ENCODE measurements at regions not wholly inside any gene's neighbourhood (a gene's known extent, or its start where the extent isn't known, plus 50 kb on each side); places are given as distances from the start of the nearest gene placed in this dataset.

GRCh38 chr21:25426580-25426979, 180.7 kb downstream of the MRPL39 start:
- Mint-ChIP-seq H3K27ac (ENCODE audit: unreplicated experiment) (no peak overlapping the region), H3K9me3 (ENCODE audit: low read depth) (no peaks in the 10 kb centered on the region), H3K36me3 (ENCODE audit: low read depth) (peaks cover 2% of the 10 kb centered on the region), H3K4me1 (ENCODE audit: low read depth) (no peaks in the 10 kb centered on the region), H3K4me3 (ENCODE audit: unreplicated experiment) (no peak overlapping the region), H3K27me3 (ENCODE audit: low read depth) (peaks cover 40% of the 10 kb centered on the region)
- no peak for TF ChIP-seq CTCF (IDR thresholded peaks at IDR 0.05)
- no peak for DNase-seq (ENCODE audit: low spot score)

- peaks cover 2% of the 10 kb centered on the region for H3K36me3 Mint-ChIP-seq (ENCODE audit: low read depth)
- peaks cover 34% of the 10 kb centered on the region for H3K27me3 Mint-ChIP-seq (ENCODE audit: low read depth)
- no peaks in the 10 kb centered on the region for H3K4me1 Mint-ChIP-seq (ENCODE audit: low read depth)
- H3K4me3 Mint-ChIP-seq (ENCODE audit: unreplicated experiment): no peak overlapping the region
- no peak overlapping the region for H3K27ac Mint-ChIP-seq (ENCODE audit: unreplicated experiment)
- no peak for TF ChIP-seq CTCF (IDR thresholded peaks at IDR 0.05)
- DNase-seq (ENCODE audit: low spot score): no peak
- no peaks in the 10 kb centered on the region for H3K9me3 Mint-ChIP-seq (ENCODE audit: low read depth)
These were observed 182.1 kb downstream of the MRPL39 start for GRCh38 chr21:25425156-25425555.

GRCh38 chr21:25424634-25425033, 182.6 kb downstream of the MRPL39 start:
- no peak for TF ChIP-seq CTCF (IDR thresholded peaks at IDR 0.05)
- no peak for DNase-seq (ENCODE audit: low spot score)
- Mint-ChIP-seq H3K36me3 (ENCODE audit: low read depth) (no peaks in the 10 kb centered on the region), H3K27ac (ENCODE audit: unreplicated experiment) (no peak overlapping the region), H3K27me3 (ENCODE audit: low read depth) (peaks cover 32% of the 10 kb centered on the region), H3K4me3 (ENCODE audit: unreplicated experiment) (no peak overlapping the region), H3K4me1 (ENCODE audit: low read depth) (no peaks in the 10 kb centered on the region), H3K9me3 (ENCODE audit: low read depth) (no peaks in the 10 kb centered on the region)

GRCh38 chr21:25424048-25424447, 183.2 kb downstream of the MRPL39 start:
- Mint-ChIP-seq H3K36me3 (ENCODE audit: low read depth) (no peaks in the 10 kb centered on the region), H3K4me3 (ENCODE audit: unreplicated experiment) (no peak overlapping the region), H3K9me3 (ENCODE audit: low read depth) (no peaks in the 10 kb centered on the region), H3K27me3 (ENCODE audit: low read depth) (peaks cover 29% of the 10 kb centered on the region), H3K4me1 (ENCODE audit: low read depth) (no peaks in the 10 kb centered on the region), H3K27ac (ENCODE audit: unreplicated experiment) (no peak overlapping the region)
- no peak for DNase-seq (ENCODE audit: low spot score)
- no peak for TF ChIP-seq CTCF (IDR thresholded peaks at IDR 0.05)

GRCh38 chr21:25422610-25423608, 184.4 kb downstream of the MRPL39 start:
- DNase-seq (ENCODE audit: low spot score): no peak
- H3K4me3 Mint-ChIP-seq (ENCODE audit: unreplicated experiment): no peak overlapping the region
- H3K27me3 Mint-ChIP-seq (ENCODE audit: low read depth): peaks cover 30% of the 10 kb centered on the region
- H3K9me3 Mint-ChIP-seq (ENCODE audit: low read depth): no peaks in the 10 kb centered on the region
- no peak overlapping the region for H3K27ac Mint-ChIP-seq (ENCODE audit: unreplicated experiment)
- TF ChIP-seq CTCF (IDR thresholded peaks at IDR 0.05): no peak
- H3K36me3 Mint-ChIP-seq (ENCODE audit: low read depth): no peaks in the 10 kb centered on the region
- H3K4me1 Mint-ChIP-seq (ENCODE audit: low read depth): no peaks in the 10 kb centered on the region

Measured in chondrocyte (in vitro differentiated cells).